SK-N-SH treated with all-trans-retinoic acid at 6 μM for 48 hours (cell line): ENCODE measurements at regions not wholly inside any gene's neighbourhood (a gene's known extent, or its start where the extent isn't known, plus 50 kb on each side); places are given as distances from the start of the nearest gene placed in this dataset.

Source experiments
- ATAC-seq: fragments of 200-7000 bp; cut with Tn5 transposase; 3 replicates; pipeline ENCODE4 v1.9.1; 2020; ENCODE audit warnings: mild to moderate bottlenecking, moderate library complexity
- ARNTL ChIP-seq: fragments of 450-650 bp; formaldehyde crosslinking; IDR thresholded peaks from 2 replicates; pipeline ENCODE4 v1.5.0; 2020; ENCODE audit warnings: low read depth, mild to moderate bottlenecking, moderate library complexity, borderline replicate concordance
- CREB5 ChIP-seq: fragments of 250-450 bp; sonication (Bioruptor Pico); IDR thresholded peaks from 2 replicates; pipeline ENCODE4 v1.5.1; 2020; ENCODE audit warnings: low read depth, mild to moderate bottlenecking, moderate library complexity
- CSDC2 ChIP-seq: fragments of 250-450 bp; sonication (Bioruptor Pico); IDR thresholded peaks from 2 replicates; pipeline ENCODE4 v1.5.0; 2020; ENCODE audit warnings: mild to moderate bottlenecking, moderate library complexity
- ESRRG ChIP-seq: fragments of 250-450 bp; sonication (Bioruptor Pico); IDR thresholded peaks from 2 replicates; pipeline ENCODE4 v1.6.1; 2021; ENCODE audit warnings: mild to moderate bottlenecking
- ISL1 ChIP-seq: fragments of 250-450 bp; sonication (Bioruptor Pico); IDR thresholded peaks from 2 replicates; pipeline ENCODE4 v2.1.2; 2022; ENCODE audit warnings: mild to moderate bottlenecking, moderate library complexity
- OSR1 ChIP-seq: fragments of 250-450 bp; sonication (Bioruptor Pico); IDR thresholded peaks from 2 replicates; pipeline ENCODE4 v1.8.0; 2022; ENCODE audit warnings: moderate library complexity, mild to moderate bottlenecking, inconsistent platforms
- PATZ1 ChIP-seq: fragments of 250-450 bp; sonication (Bioruptor Pico); IDR thresholded peaks from 2 replicates; pipeline ENCODE4 v1.8.0; 2020; ENCODE audit warnings: mild to moderate bottlenecking, moderate library complexity, borderline replicate concordance
- POU6F1 ChIP-seq: fragments of 250-450 bp; sonication (Bioruptor Pico); IDR thresholded peaks from 2 replicates; pipeline ENCODE4 v1.8.0; 2021; ENCODE audit warnings: low read depth, mild to moderate bottlenecking, moderate library complexity, borderline replicate concordance
- PPARA ChIP-seq: fragments of 250-450 bp; sonication (Bioruptor Pico); IDR thresholded peaks from 2 replicates; pipeline ENCODE4 v1.5.0; 2020; ENCODE audit warnings: mild to moderate bottlenecking, borderline replicate concordance
- RARB ChIP-seq: fragments of 250-450 bp; sonication (Bioruptor Pico); IDR thresholded peaks from 2 replicates; pipeline ENCODE4 v1.8.0; 2021; ENCODE audit warnings: mild to moderate bottlenecking, moderate library complexity
- SNAI2 ChIP-seq: fragments of 250-450 bp; sonication (Bioruptor Pico); IDR thresholded peaks from 2 replicates; pipeline ENCODE4 v1.5.0; 2020; ENCODE audit warnings: mild to moderate bottlenecking, moderate library complexity
- TCF4 ChIP-seq: fragments of 250-450 bp; sonication (Bioruptor Pico); IDR thresholded peaks from 2 replicates; pipeline ENCODE4 v1.8.0; 2021; ENCODE audit warnings: mild to moderate bottlenecking, moderate library complexity, borderline replicate concordance
- TOX ChIP-seq: fragments of 250-450 bp; sonication (Bioruptor Pico); IDR thresholded peaks from 2 replicates; pipeline ENCODE4 v1.8.0; 2021; ENCODE audit warnings: mild to moderate bottlenecking, moderate library complexity, borderline replicate concordance
- TSHZ2 ChIP-seq: fragments of 250-450 bp; sonication (Bioruptor Pico); IDR thresholded peaks from 2 replicates; pipeline ENCODE4 v1.5.0; 2020; ENCODE audit warnings: mild to moderate bottlenecking, moderate library complexity
- ZFP3 ChIP-seq: fragments of 250-450 bp; sonication (Bioruptor Pico); IDR thresholded peaks from 2 replicates; pipeline ENCODE4 v1.5.0; 2020; ENCODE audit warnings: mild to moderate bottlenecking, moderate library complexity
- ZFP30 ChIP-seq: fragments of 450-650 bp; formaldehyde crosslinking; IDR thresholded peaks from 2 replicates; pipeline ENCODE4 v1.5.0; 2022; ENCODE audit warnings: mild to moderate bottlenecking, moderate library complexity
- ZNF70 ChIP-seq: fragments of 450-650 bp; formaldehyde crosslinking; IDR thresholded peaks from 2 replicates; pipeline ENCODE4 v1.5.0; 2020; ENCODE audit warnings: mild to moderate bottlenecking, moderate library complexity
- ZNF8 ChIP-seq: fragments of 450-650 bp; formaldehyde crosslinking; IDR thresholded peaks from 2 replicates; pipeline ENCODE4 v1.5.0; 2020; ENCODE audit warnings: mild to moderate bottlenecking, moderate library complexity

GRCh38 chrX:150308532-150309157 lies 54.5 kb upstream of the MAMLD1 start:
- no peak for TF ChIP-seq ZFP3 (CRISPR knock-in tag)
- no peak for TF ChIP-seq PPARA (CRISPR knock-in tag)
- TF ChIP-seq CREB5 (CRISPR knock-in tag): no peak
- no peak for TF ChIP-seq ISL1 (CRISPR knock-in tag)
- TF ChIP-seq ESRRG (CRISPR knock-in tag): no peak
- TF ChIP-seq TSHZ2 (CRISPR knock-in tag): no peak
- TF ChIP-seq ZNF8 (CRISPR knock-in tag): no peak
- no peak for TF ChIP-seq PATZ1
- TF ChIP-seq TOX (CRISPR knock-in tag): no peak
- no peak for TF ChIP-seq TCF4 (CRISPR knock-in tag)
- ATAC-seq: no peak

- ATAC-seq: no peak
- TF ChIP-seq TSHZ2 (CRISPR knock-in tag) (no peak), ISL1 (CRISPR knock-in tag) (no peak), TCF4 (CRISPR knock-in tag) (no peak), POU6F1 (CRISPR knock-in tag) (no peak), CREB5 (CRISPR knock-in tag) (no peak), ARNTL (no peak), ZFP3 (CRISPR knock-in tag) (no peak), PATZ1 (no peak)
Observed at GRCh38 chrX:150310417-150310816, 52.7 kb upstream of the MAMLD1 start.

- ATAC-seq: no peak
- TF ChIP-seq POU6F1 (CRISPR knock-in tag): no peak
- no peak for TF ChIP-seq ZNF70
- TF ChIP-seq PPARA (CRISPR knock-in tag): no peak
- TF ChIP-seq CSDC2: no peak
- no peak for TF ChIP-seq ZNF8 (CRISPR knock-in tag)
- TF ChIP-seq ZFP3 (CRISPR knock-in tag): no peak
- TF ChIP-seq SNAI2 (CRISPR knock-in tag): no peak
- no peak for TF ChIP-seq ESRRG (CRISPR knock-in tag)
- TF ChIP-seq PATZ1: no peak
- no peak for TF ChIP-seq ZFP30
- no peak for TF ChIP-seq RARB (CRISPR knock-in tag)
- TF ChIP-seq OSR1 (CRISPR knock-in tag): no peak
- no peak for TF ChIP-seq TCF4 (CRISPR knock-in tag)
Observed at GRCh38 chrX:150310881-150311280, 52.2 kb upstream of the MAMLD1 start.
